HCT116 (cell line): ENCODE measurements at regions not wholly inside any gene's neighbourhood (a gene's known extent, or its start where the extent isn't known, plus 50 kb on each side); places are given as distances from the start of the nearest gene placed in this dataset.

Experiments
- CBX3 ChIP-seq: IDR thresholded peaks from 2 replicates; pipeline ENCODE4 v1.6.1; 2012; ENCODE audit warnings: low read depth
- CEBPB ChIP-seq: IDR thresholded peaks from 2 replicates; pipeline ENCODE4 v1.6.1; 2012; ENCODE audit warnings: low read depth
- EZH2 ChIP-seq: fragments of 200-600 bp; sonication (generic); IDR thresholded peaks from 2 replicates; pipeline ENCODE4 v1.6.1; 2017; ENCODE audit warnings: antibody characterized with exemption, mixed run types
- EZH2phosphoT487 ChIP-seq: fragments of 200-600 bp; IDR thresholded peaks from 2 replicates; pipeline ENCODE4 v1.6.1; 2018; ENCODE audit warnings: antibody characterized with exemption, borderline replicate concordance
- POLR2A ChIP-seq: IDR thresholded peaks from 2 replicates; pipeline ENCODE4 v1.7.0; 2011; ENCODE audit warnings: borderline replicate concordance; ENCODE audit not compliant: insufficient read depth, insufficient read length; ENCODE audit errors: extremely low read depth
- POLR2AphosphoS5 ChIP-seq: IDR thresholded peaks from 2 replicates; pipeline ENCODE4 v1.6.1; 2011; ENCODE audit warnings: mild to moderate bottlenecking, low read depth, low read length, moderate library complexity
- RAD21 ChIP-seq: IDR thresholded peaks from 2 replicates; pipeline ENCODE4 v1.6.1; 2012; ENCODE audit warnings: low read depth, mild to moderate bottlenecking
- YY1 ChIP-seq: IDR thresholded peaks from 2 replicates; pipeline ENCODE4 v1.6.1; 2011; ENCODE audit warnings: low read length, low read depth, moderate library complexity, mild to moderate bottlenecking; ENCODE audit not compliant: insufficient replicate concordance; ENCODE audit errors: extremely low read depth
- ZNF274 ChIP-seq: fragments of 200-500 bp; sonication (Bioruptor generic); IDR thresholded peaks from 2 replicates; pipeline ENCODE4 v1.6.1; 2014; ENCODE audit warnings: mild to moderate bottlenecking, low read depth, low read length, inconsistent platforms
- TF ChIP-seq, protein P1 (sequence below), 3 experiments: fragments of 200-600 bp in 1 of 3; sonication (generic) in 1 of 3; IDR thresholded peaks in 2 of 3; conservative IDR thresholded peaks in 1 of 3; 2 replicates each; pipeline ENCODE4 v1.5.1; 2012 to 2017; ENCODE audit warnings: low read depth in 2 of 3, low read length in 2 of 3, antibody characterized with exemption in 1 of 3, borderline replicate concordance in 1 of 3, control low read depth in 1 of 3, mild to moderate bottlenecking in 1 of 3, mixed read lengths in 1 of 3, mixed run types in 1 of 3, moderate library complexity in 1 of 3; ENCODE audit not compliant: insufficient read depth in 1 of 3
- TF ChIP-seq, protein P2 (sequence below): IDR thresholded peaks from 2 replicates; pipeline ENCODE4 v1.6.1; 2012; ENCODE audit warnings: low read depth
- TF ChIP-seq, protein P3 (sequence below): IDR thresholded peaks from 2 replicates; pipeline ENCODE4 v1.6.1; 2011; ENCODE audit warnings: mild to moderate bottlenecking, low read length, moderate library complexity; ENCODE audit not compliant: insufficient replicate concordance; ENCODE audit errors: extremely low read depth

DNA sequence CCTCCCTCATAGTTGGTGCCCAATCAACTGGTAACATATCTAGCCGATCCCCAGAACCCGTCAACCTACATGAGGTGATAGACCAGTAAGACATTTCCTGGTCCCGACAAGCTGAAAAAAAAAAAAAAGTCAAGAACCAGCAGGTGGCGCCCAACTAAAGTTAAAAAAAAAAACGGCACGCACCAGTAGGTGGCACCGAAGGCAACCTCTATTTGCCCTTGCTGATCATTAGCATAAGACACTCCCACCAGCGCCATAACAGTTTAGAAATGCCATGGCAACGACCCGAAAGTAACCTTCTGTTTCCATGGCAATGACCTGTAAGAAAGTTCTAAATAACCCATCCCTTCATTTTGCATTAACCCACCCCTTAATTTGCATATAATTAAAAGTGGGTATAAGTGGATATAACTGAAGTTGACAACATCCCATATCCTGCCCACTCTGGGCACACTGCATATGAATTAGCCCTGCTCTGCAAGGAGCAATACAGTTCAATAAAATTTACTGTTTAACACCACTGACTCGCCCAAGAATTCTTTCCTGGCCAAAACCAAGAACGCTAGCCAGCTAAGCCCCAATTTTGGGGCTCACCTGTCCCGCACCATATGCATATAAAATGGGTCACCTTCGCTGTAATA lies 83.9 kb upstream of the SPANXB1 start:
- TF ChIP-seq, protein P1, sequence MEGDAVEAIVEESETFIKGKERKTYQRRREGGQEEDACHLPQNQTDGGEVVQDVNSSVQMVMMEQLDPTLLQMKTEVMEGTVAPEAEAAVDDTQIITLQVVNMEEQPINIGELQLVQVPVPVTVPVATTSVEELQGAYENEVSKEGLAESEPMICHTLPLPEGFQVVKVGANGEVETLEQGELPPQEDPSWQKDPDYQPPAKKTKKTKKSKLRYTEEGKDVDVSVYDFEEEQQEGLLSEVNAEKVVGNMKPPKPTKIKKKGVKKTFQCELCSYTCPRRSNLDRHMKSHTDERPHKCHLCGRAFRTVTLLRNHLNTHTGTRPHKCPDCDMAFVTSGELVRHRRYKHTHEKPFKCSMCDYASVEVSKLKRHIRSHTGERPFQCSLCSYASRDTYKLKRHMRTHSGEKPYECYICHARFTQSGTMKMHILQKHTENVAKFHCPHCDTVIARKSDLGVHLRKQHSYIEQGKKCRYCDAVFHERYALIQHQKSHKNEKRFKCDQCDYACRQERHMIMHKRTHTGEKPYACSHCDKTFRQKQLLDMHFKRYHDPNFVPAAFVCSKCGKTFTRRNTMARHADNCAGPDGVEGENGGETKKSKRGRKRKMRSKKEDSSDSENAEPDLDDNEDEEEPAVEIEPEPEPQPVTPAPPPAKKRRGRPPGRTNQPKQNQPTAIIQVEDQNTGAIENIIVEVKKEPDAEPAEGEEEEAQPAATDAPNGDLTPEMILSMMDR (IDR thresholded peaks at IDR 0.05 in 2 of 3, conservative IDR thresholded peaks at IDR 0.05 in 1 of 3; ENCODE audit: borderline replicate concordance in 1 of 3, insufficient read depth in 1 of 3, low read depth in 2 of 3, low read length in 2 of 3): peak; percentile 28 to 46 (median 43); a peak in 4 of 6 replicates
- TF ChIP-seq POLR2AphosphoS5 (no peak), CEBPB (no peak), POLR2A (no peak), CBX3 (no peak), RAD21 (no peak), ZNF274 (no peak), EZH2 (no peak), EZH2phosphoT487 (no peak), YY1 (no peak)
- TF ChIP-seq, protein P2, sequence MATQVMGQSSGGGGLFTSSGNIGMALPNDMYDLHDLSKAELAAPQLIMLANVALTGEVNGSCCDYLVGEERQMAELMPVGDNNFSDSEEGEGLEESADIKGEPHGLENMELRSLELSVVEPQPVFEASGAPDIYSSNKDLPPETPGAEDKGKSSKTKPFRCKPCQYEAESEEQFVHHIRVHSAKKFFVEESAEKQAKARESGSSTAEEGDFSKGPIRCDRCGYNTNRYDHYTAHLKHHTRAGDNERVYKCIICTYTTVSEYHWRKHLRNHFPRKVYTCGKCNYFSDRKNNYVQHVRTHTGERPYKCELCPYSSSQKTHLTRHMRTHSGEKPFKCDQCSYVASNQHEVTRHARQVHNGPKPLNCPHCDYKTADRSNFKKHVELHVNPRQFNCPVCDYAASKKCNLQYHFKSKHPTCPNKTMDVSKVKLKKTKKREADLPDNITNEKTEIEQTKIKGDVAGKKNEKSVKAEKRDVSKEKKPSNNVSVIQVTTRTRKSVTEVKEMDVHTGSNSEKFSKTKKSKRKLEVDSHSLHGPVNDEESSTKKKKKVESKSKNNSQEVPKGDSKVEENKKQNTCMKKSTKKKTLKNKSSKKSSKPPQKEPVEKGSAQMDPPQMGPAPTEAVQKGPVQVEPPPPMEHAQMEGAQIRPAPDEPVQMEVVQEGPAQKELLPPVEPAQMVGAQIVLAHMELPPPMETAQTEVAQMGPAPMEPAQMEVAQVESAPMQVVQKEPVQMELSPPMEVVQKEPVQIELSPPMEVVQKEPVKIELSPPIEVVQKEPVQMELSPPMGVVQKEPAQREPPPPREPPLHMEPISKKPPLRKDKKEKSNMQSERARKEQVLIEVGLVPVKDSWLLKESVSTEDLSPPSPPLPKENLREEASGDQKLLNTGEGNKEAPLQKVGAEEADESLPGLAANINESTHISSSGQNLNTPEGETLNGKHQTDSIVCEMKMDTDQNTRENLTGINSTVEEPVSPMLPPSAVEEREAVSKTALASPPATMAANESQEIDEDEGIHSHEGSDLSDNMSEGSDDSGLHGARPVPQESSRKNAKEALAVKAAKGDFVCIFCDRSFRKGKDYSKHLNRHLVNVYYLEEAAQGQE: no peak
- TF ChIP-seq, protein P3, sequence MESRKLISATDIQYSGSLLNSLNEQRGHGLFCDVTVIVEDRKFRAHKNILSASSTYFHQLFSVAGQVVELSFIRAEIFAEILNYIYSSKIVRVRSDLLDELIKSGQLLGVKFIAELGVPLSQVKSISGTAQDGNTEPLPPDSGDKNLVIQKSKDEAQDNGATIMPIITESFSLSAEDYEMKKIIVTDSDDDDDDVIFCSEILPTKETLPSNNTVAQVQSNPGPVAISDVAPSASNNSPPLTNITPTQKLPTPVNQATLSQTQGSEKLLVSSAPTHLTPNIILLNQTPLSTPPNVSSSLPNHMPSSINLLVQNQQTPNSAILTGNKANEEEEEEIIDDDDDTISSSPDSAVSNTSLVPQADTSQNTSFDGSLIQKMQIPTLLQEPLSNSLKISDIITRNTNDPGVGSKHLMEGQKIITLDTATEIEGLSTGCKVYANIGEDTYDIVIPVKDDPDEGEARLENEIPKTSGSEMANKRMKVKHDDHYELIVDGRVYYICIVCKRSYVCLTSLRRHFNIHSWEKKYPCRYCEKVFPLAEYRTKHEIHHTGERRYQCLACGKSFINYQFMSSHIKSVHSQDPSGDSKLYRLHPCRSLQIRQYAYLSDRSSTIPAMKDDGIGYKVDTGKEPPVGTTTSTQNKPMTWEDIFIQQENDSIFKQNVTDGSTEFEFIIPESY: no peak
